ENCODE measurements at regions not wholly inside any gene's neighbourhood (a gene's known extent, or its start where the extent isn't known, plus 50 kb on each side); places are given as distances from the start of the nearest gene placed in this dataset.
"Not testable (repeated sequence)": the region's sequence is repeated elsewhere in the genome, so short reads cannot be mapped to it uniquely, and the experiment has no call there.

GRCh38 chr6:82584856-82585255 is 221.2 kb downstream of the TPBG start:
- no peak for DNase-seq

- DNase-seq: no peak
Observed at GRCh38 chr6:82588020-82588419, 224.4 kb downstream of the TPBG start.

- DNase-seq: no peak
Observed at GRCh38 chr6:82588859-82589412, 225.3 kb downstream of the TPBG start.

- DNase-seq: peak; percentile 14 to 15
Observed at GRCh38 chr6:82589509-82590206, 226.0 kb downstream of the TPBG start.

- no peak for DNase-seq
Observed at GRCh38 chr6:82597201-82597600, 233.6 kb downstream of the TPBG start.

- no peak for DNase-seq
Observed at GRCh38 chr6:82602776-82603175, 239.2 kb downstream of the TPBG start.

GRCh38 chr6:82603871-82604270 is 240.3 kb downstream of the TPBG start:
- DNase-seq: no peak

GRCh38 chr6:82607998-82608725 is 244.5 kb downstream of the TPBG start:
- no peak for DNase-seq

GRCh38 chr6:82608781-82609180 is 245.2 kb downstream of the TPBG start:
- no peak for DNase-seq

GRCh38 chr6:82611751-82612150 is 248.1 kb downstream of the TPBG start:
- DNase-seq: no peak

- DNase-seq: no peak
Observed at GRCh38 chr6:82612475-82613039, 248.9 kb downstream of the TPBG start.

GRCh38 chr6:82614518-82614917 is 250.9 kb downstream of the TPBG start:
- no peak for DNase-seq

GRCh38 chr6:82616386-82617028 is 252.9 kb downstream of the TPBG start:
- no peak for DNase-seq

GRCh38 chr6:82617648-82618047 is 254.0 kb downstream of the TPBG start:
- no peak for DNase-seq

GRCh38 chr6:82619573-82619972 is 256.0 kb downstream of the TPBG start:
- DNase-seq: no peak

- no peak for DNase-seq
Observed at GRCh38 chr6:82622461-82622860, 258.8 kb downstream of the TPBG start.

GRCh38 chr6:82624251-82624650 is 260.6 kb downstream of the TPBG start:
- no peak for DNase-seq

GRCh38 chr6:82626946-82627345 is 263.3 kb downstream of the TPBG start:
- DNase-seq: not testable (repeated sequence)

- no peak for DNase-seq
Observed at GRCh38 chr6:82629921-82630320, 266.3 kb downstream of the TPBG start.

- no peak for DNase-seq
Observed at GRCh38 chr6:82641677-82642076, 278.1 kb downstream of the TPBG start.

GRCh38 chr6:82645536-82646230 is 282.1 kb downstream of the TPBG start:
- no peak for DNase-seq

- DNase-seq: no peak
Observed at GRCh38 chr6:82646231-82646615, 282.6 kb downstream of the TPBG start.

- no peak for DNase-seq
Observed at GRCh38 chr6:82651845-82652335, 288.3 kb downstream of the TPBG start.

All from activated T-cell treated with anti-CD3 and anti-CD28 coated beads, Interleukin-2, amount 50 U/mL, for 48 hours (primary cell).